AG04449 (cell line): ENCODE measurements at regions not wholly inside any gene's neighbourhood (a gene's known extent, or its start where the extent isn't known, plus 50 kb on each side); places are given as distances from the start of the nearest gene placed in this dataset.

Experiments used
- CTCF ChIA-PET: fragments of 350-600 bp; formaldehyde crosslinking; extraction: SDS; loops from one replicate; lab custom pipeline; 2021; ENCODE audit warnings: antibody characterized with exemption; lab: Yijun Ruan, JAX
- POLR2A ChIA-PET: fragments of 400-600, 350-600 bp; formaldehyde crosslinking; extraction: SDS; loops from one replicate; lab custom pipeline; 2020; ENCODE audit warnings: antibody characterized with exemption, inconsistent platforms; lab: Yijun Ruan, JAX
- DNase-seq: peaks from one replicate; pipeline ENCODE4 v3.0.0-alpha.2; 2010; ENCODE audit warnings: low read depth, low spot score
- H3K4me3 ChIP-seq: 2 replicates; pipeline ENCODE4 v1.5.1; 2011; ENCODE audit warnings: low read depth, mild to moderate bottlenecking, control low read depth, low read length
- CTCF ChIP-seq: IDR thresholded peaks from one replicate; pipeline ENCODE4 v1.5.1; 2011; ENCODE audit warnings: mild to moderate bottlenecking, moderate library complexity, low read length, control low read depth, inconsistent platforms; ENCODE audit not compliant: insufficient read depth; ENCODE audit errors: missing control alignments

GRCh38 chr10:94213001-94213530 lies 149.7 kb downstream of the NOC3L start:
- ChIA-PET POLR2A (no interaction called here), CTCF (interaction anchor here (1.1 kb wide), 1 partner anchor 173 kb away, joined by 3 read pairs; no protein-coding TSS in a partner anchor)
- no peak for TF ChIP-seq CTCF
- no peak for DNase-seq
- no peak overlapping the region for H3K4me3 ChIP-seq

GRCh38 chr10:94213980-94214379 lies 148.8 kb downstream of the NOC3L start:
- no peak for DNase-seq
- TF ChIP-seq CTCF: no peak
- ChIA-PET POLR2A (no interaction called here), CTCF (interaction anchor here (1.2 kb wide), 1 partner anchor 22 kb away, joined by 3 read pairs; no protein-coding TSS in a partner anchor)
- no peak overlapping the region for H3K4me3 ChIP-seq

- DNase-seq: no peak
- CTCF ChIA-PET: interaction anchor here (1.2 to 1.3 kb wide), 2 partner anchors 8 to 22 kb away, joined by 3 read pairs; no protein-coding TSS in a partner anchor
- TF ChIP-seq CTCF: no peak
- POLR2A ChIA-PET: no interaction called here
- no peak overlapping the region for H3K4me3 ChIP-seq
Measured at GRCh38 chr10:94214481-94214893, 148.3 kb downstream of the NOC3L start.

GRCh38 chr10:94216201-94216600 lies 146.5 kb downstream of the NOC3L start:
- DNase-seq: no peak
- CTCF ChIA-PET: interaction anchor here (1.0 to 1.2 kb wide), 3 partner anchors 40 to 301 kb away, joined by 3 read pairs; no protein-coding TSS in a partner anchor
- POLR2A ChIA-PET: interaction anchor here (0.6 kb wide), 1 partner anchor 134 kb away, joined by 3 read pairs; no protein-coding TSS in a partner anchor
- no peak for TF ChIP-seq CTCF
- H3K4me3 ChIP-seq: no peak overlapping the region

- CTCF ChIA-PET: interaction anchor here (0.9 to 1.2 kb wide), 4 partner anchors 11 to 302 kb away, joined by 3 read pairs; no protein-coding TSS in a partner anchor
- H3K4me3 ChIP-seq: no peak overlapping the region
- DNase-seq: no peak
- POLR2A ChIA-PET: no interaction called here
- TF ChIP-seq CTCF: no peak
Measured at GRCh38 chr10:94217411-94217810, 145.3 kb downstream of the NOC3L start.

GRCh38 chr10:94218493-94219183 lies 144.1 kb downstream of the NOC3L start:
- POLR2A ChIA-PET: no interaction called here
- CTCF ChIA-PET: no interaction called here
- no peak overlapping the region for H3K4me3 ChIP-seq
- TF ChIP-seq CTCF: no peak
- DNase-seq: no peak
